Cardiac fibroblast (primary cell): ENCODE measurements at regions not wholly inside any gene's neighbourhood (a gene's known extent, or its start where the extent isn't known, plus 50 kb on each side); places are given as distances from the start of the nearest gene placed in this dataset.

Experiments
- DNase-seq, 2 donors: peaks; one replicate each; pipeline versions ENCODE4 v3.0.0 to v3.0.0-alpha.2; 2010; ENCODE audit warnings: low read depth in 2 of 2
- H3K4me3 ChIP-seq, 2 donors: replicated peaks in 1 of 2; 1 replicate in 1 of 2; 2 replicates in 1 of 2; pipeline ENCODE4 v1.5.1; 2011; ENCODE audit warnings: low read depth in 2 of 2, low read length in 2 of 2, mild to moderate bottlenecking in 2 of 2, moderate library complexity in 1 of 2
- TF ChIP-seq, protein P1 (sequence below): IDR thresholded peaks from one replicate; pipeline ENCODE4 v1.5.1; 2011; ENCODE audit warnings: low read depth, mild to moderate bottlenecking, low read length, inconsistent platforms

DNA sequence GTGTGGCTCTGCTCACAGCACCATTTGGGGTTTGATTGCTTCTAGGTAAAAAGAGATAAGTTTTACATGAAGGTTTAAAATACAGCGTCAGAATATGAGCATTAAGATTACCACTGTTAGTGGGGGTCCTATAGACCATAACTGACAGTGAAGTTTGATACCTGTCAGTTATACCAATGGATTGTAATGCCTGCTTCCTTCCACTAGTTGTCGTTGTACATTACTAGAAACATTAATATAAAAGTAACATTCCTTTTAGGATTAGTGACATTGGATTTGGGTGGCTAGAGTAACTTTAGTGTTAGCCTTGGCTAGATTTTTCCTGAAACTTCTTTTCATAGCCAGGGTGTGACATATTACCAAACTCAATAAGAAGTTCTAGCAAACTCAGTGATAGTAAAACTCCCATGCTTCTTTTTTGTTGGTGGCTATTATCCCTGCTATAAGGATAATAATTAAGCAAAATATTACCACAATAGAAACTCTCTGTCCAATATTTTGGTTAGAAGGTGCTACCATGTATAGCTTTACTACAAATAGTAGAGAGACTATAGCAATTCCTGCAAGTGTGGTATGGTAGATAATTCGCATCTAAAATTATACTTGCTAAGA lies 57.1 kb downstream of the FAM181B start:
- H3K4me3 ChIP-seq: no peak overlapping the region
- no peak for DNase-seq
- TF ChIP-seq, protein P1, sequence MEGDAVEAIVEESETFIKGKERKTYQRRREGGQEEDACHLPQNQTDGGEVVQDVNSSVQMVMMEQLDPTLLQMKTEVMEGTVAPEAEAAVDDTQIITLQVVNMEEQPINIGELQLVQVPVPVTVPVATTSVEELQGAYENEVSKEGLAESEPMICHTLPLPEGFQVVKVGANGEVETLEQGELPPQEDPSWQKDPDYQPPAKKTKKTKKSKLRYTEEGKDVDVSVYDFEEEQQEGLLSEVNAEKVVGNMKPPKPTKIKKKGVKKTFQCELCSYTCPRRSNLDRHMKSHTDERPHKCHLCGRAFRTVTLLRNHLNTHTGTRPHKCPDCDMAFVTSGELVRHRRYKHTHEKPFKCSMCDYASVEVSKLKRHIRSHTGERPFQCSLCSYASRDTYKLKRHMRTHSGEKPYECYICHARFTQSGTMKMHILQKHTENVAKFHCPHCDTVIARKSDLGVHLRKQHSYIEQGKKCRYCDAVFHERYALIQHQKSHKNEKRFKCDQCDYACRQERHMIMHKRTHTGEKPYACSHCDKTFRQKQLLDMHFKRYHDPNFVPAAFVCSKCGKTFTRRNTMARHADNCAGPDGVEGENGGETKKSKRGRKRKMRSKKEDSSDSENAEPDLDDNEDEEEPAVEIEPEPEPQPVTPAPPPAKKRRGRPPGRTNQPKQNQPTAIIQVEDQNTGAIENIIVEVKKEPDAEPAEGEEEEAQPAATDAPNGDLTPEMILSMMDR: peak; percentile 46

DNA sequence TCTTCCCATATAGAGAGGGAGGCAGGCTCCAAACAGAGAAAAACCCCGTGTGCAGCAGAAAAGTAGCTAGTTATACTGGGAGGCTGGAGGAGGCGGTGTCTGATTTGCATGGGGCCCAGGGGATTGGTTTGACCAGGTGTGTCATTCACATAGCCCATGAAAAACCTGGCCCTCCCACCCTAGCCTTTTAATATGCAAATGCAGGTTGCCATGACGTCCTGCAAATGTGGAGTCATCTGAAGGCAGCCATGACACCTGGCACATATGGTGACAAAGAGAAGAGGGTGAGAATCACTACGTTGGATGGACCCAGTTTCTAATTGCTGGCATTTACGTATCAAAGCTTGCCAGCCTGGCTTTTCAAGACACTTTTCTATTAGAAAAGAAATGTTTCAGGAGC lies 57.8 kb downstream of the FAM181B start:
- H3K4me3 ChIP-seq: no peak overlapping the region
- TF ChIP-seq, protein P1: no peak
- DNase-seq: no peak

DNA sequence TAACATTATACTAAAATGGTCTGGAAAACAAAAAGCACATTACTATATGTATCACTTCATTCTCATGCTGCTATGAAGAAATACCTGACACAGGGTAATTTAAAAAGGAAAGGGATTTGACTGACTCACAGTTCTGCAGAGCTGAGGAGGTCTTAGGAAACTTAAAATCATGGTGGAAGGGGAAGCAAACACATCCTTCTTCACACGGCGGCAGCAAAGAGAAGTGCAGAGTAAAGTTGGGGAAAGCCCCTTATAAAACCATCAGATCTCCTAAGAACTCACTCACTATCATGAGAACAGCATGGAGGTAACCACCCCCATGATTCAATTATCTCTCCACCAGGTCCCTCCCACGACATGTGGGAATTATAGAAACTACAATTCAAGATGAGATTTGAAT lies 60.0 kb downstream of the FAM181B start:
- no peak for DNase-seq
- TF ChIP-seq, protein P1: no peak
- H3K4me3 ChIP-seq: no peak overlapping the region

DNA sequence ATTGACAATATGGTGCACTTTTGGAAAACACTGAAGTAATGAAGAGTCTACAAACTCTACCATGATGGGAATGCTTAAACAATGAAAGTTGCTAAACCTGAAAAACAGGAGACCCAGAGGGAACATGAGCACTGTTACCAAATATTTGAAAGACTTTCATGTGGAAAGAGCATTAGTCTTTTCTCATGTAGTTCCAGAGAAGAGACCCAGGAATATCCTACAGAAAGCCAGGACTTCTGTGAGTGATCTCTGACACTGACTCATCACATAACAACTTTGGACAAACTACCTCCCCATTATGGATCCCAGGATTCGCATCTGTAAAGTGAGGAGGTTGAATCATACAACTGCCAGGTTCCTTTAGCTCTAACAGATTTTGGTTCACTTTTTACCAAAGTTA lies 62.2 kb downstream of the FAM181B start:
- no peak for DNase-seq
- no peak overlapping the region for H3K4me3 ChIP-seq
- TF ChIP-seq, protein P1: no peak

DNA sequence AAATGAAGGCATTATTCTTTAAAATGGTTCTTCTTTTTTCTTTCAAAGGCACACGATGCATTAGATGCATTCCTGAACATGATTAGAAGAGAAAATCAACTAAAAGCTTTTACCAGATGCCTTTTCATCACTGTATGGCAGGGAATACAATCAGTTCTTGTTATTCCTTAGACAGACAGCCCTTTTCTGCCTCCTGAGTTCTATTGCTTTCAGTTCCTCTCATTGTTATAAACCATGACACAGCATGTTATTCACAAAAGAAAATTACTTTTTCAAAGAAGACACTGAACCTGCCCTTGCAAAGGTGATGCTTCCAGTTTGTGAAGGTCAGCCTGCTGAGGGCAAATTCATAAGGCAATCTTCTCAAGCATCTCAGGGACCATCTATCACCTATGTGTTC lies 70.1 kb downstream of the FAM181B start:
- DNase-seq: no peak
- H3K4me3 ChIP-seq: no peak overlapping the region
- TF ChIP-seq, protein P1: no peak

DNA sequence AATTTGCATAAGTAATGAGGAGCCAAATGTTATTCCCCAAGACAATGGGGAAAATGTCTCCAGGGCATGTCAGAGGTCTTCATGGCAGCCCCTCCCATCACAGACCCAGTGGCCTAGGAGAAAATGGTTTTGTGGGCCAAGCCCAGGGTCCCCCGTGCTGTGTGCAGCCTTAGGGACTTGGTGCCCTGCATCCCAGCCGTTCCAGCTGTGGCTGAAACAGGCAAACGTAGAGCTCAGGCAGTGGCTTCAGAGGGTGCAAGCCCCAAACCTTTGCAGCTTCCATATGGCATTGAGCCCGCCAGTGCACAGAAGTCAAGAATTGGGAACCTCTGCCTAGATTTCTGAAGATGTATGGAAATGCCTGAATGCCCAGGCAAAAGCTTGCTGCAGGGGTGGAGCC lies 79.9 kb downstream of the FAM181B start:
- no peak for DNase-seq
- H3K4me3 ChIP-seq: no peak overlapping the region
- TF ChIP-seq, protein P1: no peak

DNA sequence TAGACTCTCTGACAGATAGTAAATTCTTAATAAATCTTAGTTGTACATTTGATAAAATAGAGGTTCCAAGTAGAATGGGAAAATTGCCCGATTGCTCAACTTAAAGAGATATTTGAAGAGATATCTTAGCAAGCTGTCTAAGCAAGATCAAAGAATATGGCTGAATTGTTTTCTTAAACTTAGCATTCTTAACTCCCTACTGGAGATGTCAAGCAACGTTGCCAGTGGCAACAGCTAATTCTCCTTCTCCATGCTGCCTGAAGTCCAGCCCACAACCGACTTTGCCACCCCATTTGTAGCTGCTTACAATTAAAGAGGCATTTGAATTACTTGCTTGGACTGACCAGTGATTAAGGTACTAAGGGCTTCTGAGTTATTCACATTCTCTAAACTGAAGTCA lies 94.4 kb downstream of the FAM181B start:
- no peak for DNase-seq
- no peak overlapping the region for H3K4me3 ChIP-seq
- TF ChIP-seq, protein P1: no peak
